Ammon's horn (tissue), 1 donor: ENCODE measurements at regions not wholly inside any gene's neighbourhood (a gene's known extent, or its start where the extent isn't known, plus 50 kb on each side); places are given as distances from the start of the nearest gene placed in this dataset.

Source experiments
- DNase-seq: peaks from one replicate; pipeline ENCODE4 v3.0.0-alpha.2; 2016; ENCODE audit warnings: low spot score

DNA sequence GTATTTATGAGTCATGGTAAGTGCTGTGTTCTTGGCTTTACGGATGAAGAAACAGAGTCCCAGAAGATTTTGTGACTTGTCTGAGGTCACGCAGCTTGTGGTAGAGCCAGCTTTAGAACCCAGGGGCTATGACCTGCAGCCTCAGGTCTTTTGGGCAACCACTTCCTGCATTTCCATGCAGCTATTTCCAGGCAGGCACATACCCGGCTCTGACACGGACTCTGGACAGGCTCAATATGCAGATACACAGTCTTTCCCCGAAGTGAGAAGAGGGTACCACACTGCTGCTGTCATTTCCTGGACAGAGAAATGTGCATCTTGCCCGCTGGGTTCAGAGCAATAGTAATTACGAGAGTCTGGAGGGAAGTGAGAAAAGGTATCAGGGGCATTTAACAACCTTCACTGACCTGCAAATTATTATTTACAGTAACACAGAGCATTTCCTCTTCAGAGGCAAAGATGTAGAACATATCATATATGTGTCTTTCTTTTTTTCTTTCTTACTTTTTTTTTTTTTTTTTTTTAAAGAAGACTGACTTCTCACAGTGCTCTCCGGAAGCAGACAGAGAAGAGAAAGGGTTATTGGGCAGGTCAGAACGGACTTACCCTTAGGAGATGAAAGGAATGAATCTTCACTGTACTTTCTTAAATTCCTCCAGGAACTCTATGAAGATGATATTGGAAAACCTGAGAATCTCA is 185.1 kb downstream of the CLIC5 start:
- DNase-seq: peak; percentile 24

DNA sequence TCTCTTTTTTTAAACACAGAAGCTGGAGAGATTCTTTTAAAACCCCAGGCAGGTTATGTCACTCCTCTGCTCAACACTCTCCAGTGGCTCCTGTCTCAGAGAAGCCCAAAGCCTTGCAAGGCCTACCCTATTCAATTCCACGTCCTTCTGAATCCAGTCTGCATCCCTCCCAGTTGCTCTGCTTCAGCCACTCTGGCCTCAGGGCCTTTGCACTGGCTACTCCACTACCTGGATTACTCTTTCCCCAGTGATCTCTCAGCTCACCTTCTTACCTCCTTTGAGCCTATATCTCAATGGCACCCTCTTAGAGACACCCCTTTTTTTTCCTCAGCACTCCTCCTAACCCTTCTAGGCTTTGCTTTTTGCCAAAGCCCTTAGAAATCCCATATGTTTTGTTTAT is 185.8 kb downstream of the CLIC5 start:
- no peak for DNase-seq

DNA sequence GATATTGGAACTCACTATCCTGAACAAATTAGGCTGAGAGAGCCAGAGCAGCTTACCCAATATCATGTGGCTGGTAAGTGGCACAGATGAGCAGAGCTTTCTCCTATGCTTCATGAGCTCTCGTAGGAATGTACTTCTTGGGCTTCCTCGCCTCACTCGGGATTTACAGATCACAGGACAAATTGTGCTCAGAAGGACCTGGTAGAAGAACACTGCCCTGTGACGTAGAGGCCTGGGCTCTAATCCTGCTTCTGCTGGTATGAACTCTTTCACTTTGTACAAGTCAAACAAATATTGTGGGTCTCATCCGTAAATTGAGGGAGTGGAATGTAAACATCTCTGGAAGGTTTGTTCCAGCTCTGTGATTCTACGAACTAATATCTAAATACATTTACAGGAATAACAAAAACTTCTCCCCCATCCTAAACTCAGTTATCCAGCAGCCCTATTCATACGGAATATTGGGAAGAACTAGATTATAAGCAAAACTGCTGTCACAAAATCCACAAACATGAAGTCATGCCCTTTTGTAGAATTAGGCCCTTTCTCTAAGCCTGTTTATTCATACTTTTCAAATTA is 187.6 kb downstream of the CLIC5 start:
- DNase-seq: no peak

DNA sequence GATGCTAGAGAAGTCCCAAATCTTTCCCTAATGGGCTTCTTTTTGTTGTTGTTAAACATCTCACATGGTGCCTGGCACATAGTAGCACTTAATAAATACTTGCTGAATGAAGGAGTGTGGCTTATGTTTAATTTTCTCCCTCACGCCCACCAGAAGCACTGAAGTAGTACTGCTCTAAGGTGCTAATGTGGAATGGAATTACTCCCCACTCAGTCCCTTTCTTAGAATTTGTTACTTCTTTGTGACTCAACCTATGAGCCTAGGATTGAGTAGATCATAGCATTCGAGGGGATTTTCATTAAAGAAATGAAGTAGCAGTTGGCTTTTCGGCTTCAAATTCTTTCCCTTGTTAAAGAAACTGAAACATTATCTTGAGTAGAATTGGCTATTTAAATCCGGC is 192.8 kb downstream of the CLIC5 start:
- DNase-seq: no peak

DNA sequence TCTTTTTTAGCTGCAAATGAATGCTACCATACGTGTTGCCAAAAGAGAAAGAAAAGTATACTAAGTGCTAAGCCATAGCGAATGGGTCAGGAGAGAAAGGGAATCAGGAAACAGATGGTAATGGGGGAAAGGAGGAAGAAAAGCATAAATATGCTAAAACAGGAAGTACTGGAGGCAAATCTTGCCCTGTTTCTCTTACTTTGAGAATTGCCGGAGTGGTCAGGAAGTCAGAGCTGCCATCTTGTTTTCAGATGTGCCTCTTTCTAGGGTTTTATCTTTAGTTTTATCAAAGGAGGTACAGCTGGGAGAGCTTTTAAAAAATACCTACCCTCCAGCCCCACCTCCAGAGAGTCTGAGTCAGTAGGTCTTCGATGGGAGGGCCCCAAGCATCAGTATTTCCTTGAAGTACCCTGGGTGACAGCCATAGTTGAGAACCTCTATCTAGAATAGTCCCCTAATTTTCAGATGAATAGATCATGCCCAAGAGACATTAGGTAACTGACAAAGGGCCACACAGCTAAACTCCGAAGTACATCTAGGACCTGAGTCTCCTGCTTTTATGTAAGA is 193.3 kb downstream of the CLIC5 start:
- peak; percentile 25 for DNase-seq

- DNase-seq: no peak
These were observed 197.0 kb downstream of the CLIC5 start for GRCh38 chr6:45818655-45819054.

GRCh38 chr6:45816674-45817297 is 198.9 kb downstream of the CLIC5 start:
- no peak for DNase-seq

- DNase-seq: no peak
These were observed 200.1 kb downstream of the CLIC5 start for GRCh38 chr6:45815466-45816125.

DNA sequence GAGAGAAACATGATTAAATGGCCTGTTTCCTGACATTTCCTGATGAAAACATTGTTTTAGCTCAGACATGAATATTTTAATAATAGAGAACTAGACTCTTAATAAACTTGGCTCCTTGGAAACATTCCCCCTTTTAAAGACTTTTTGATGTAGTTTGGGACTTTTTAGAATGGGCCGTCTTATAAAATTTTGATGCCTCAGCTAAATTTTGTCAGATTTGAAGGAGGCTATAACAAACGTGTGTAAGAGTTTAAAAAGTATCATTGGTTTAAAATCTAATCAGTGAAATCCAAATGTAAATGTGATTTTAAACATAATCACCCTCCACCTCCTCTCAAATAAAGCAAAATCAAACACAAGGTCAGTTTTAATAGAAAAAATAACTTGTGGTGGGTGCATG is 200.9 kb downstream of the CLIC5 start:
- DNase-seq: no peak

DNA sequence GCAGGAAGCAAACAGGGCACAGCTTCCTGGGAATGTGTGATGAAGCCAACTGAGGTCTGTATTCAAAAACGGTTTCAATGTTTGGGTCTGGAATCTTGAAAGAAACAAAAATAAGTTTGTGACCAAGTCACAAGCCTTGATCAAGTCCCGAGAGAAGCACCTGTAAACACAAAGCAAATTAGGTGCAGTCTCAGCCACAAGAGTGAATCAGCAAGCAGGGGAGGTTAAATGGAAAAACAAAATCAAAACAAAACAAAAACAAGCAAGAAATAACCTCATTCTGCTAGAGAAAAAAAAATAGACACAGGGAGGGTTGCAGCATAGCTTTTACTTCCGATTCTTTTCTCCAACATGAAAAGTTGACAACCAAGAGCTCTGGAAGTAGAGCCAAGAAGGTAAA is 201.7 kb downstream of the CLIC5 start:
- DNase-seq: no peak

GRCh38 chr6:45812922-45813321 is 202.7 kb downstream of the CLIC5 start:
- peak; percentile 73 for DNase-seq

GRCh38 chr6:45808917-45809316 is 206.7 kb downstream of the CLIC5 start:
- no peak for DNase-seq

- DNase-seq: no peak
These were observed 207.5 kb downstream of the CLIC5 start for GRCh38 chr6:45808042-45808645.

GRCh38 chr6:45807311-45808041 is 208.2 kb downstream of the CLIC5 start:
- no peak for DNase-seq

GRCh38 chr6:45806172-45806571 is 209.5 kb downstream of the CLIC5 start:
- DNase-seq: no peak

DNA sequence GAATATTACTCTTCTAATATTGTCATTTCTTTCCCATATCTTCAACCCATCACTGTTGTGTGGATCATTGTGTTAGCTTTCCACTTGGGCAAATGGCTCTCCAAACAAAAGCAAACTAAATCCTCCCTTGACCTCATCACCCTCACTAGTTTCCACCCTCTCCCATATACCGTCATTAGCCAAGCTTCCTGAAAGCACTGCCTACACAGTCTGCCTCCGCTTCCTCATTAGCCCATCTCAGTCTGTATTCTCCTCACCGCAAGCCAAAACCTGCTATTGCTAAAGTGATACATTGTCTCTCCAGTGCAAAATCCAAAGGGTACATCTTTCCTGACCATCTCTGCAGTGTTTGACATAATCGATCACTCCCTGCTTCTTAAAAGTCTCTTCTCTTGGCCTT is 212.6 kb downstream of the CLIC5 start:
- DNase-seq: peak; percentile 8

DNA sequence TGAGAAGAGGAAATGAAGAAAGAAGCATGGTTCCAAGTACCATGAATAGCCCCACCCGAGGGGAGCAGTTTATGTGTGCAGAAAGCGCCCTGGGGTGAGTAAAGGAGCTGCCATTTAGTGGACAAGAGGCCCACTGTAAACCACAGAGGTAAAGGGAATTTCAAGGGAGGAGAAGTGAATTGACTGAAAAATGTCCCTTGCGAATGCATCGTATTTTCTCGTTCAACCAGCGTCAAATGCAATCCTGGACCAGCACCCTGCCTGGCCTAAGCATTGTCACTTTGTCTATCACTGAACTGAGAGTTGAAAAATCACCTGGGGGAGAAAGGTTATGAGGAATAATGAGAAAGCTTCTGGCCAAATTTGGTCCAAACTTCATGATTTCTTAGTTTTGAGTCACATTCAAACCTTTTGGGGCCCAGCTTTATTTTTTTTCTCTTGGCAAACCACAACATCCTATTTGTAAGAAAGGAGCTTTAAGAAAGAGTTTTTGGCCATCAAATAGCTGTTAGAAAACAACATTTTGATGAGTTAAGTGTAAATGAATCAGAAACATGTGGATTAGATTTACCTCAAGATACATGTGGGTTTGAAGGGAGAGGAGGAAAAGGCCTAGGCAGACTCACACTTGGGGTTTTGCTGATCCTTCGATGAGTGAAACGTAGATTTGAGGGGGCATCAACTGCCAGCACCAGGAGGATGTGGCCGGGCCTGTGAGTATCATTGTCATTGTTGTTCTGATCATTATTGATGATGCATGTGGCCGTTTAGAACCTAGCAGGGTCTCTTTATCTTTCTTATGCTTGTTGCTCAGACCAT is 214.0 kb downstream of the CLIC5 start:
- DNase-seq: no peak

GRCh38 chr6:45800911-45801310 is 214.7 kb downstream of the CLIC5 start:
- no peak for DNase-seq

DNA sequence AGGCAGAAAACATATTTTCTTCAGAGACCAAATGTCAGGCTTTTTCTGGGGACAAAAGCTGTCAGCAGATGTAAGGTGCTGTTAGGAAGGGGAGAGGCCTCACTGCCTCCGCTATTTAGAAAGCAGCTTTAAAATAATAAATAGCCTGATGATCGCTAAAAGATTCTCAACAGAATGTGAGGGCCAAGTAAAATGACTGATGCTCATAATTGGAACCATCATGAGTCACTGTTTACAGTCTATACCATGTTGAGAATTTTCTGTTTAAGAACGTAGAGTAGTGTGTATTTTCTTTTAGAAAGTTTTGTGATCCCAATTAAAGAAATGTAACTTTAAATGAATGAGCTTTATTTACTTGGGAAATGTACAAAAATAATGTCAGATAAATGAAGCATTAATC is 220.0 kb downstream of the CLIC5 start:
- no peak for DNase-seq

- no peak for DNase-seq
These were observed 221.2 kb downstream of the CLIC5 start for GRCh38 chr6:45794465-45794864.
